Lower leg skin (tissue), 4 donors: ENCODE measurements at regions not wholly inside any gene's neighbourhood (a gene's known extent, or its start where the extent isn't known, plus 50 kb on each side); places are given as distances from the start of the nearest gene placed in this dataset.

Experiments
- DNase-seq, 2 donors: peaks; one replicate each; pipeline ENCODE4 v3.0.0-alpha.2; 2019; ENCODE audit warnings: low spot score in 2 of 2
- H3K4me3 ChIP-seq: fragments of 200-600 bp; sonication (generic); 2 replicates; pipeline ENCODE4 v1.5.1; 2017; ENCODE audit warnings: mild to moderate bottlenecking, low read depth; ENCODE audit not compliant: poor library complexity, severe bottlenecking
- POLR2A ChIP-seq, 2 donors: fragments of 450-650 bp; IDR thresholded peaks; one replicate each; pipeline ENCODE4 v1.6.1; 2016 to 2017; ENCODE audit warnings: antibody characterized with exemption in 2 of 2, mild to moderate bottlenecking in 1 of 2, moderate library complexity in 1 of 2
- WGBS, 2 donors: methylation state at CpG; one replicate each; pipeline ENCODE4 v1.1.5; 2018; 5-methylcytosine and 5-hydroxymethylcytosine counted together
- intact Hi-C: fragments of 100-400 bp; cut with DNase I; formaldehyde crosslinking; loops from one replicate; pipeline ENCODE4 v1.15.0; 2023; ENCODE audit warnings: low total_unique reads
- TF ChIP-seq, protein P1 (sequence below), 3 donors: fragments of 450-650 bp; IDR thresholded peaks; one replicate each; pipeline ENCODE4 v1.5.1; 2016; ENCODE audit warnings: antibody characterized with exemption in 3 of 3, mild to moderate bottlenecking in 3 of 3, moderate library complexity in 2 of 3

- intact Hi-C loops, result no loop called here
- WGBS, 2 donors, result 96 to 98% methylated on average over 2 of the region's 2 CpGs
- no peak for DNase-seq
- H3K4me3 ChIP-seq, result no peak overlapping the region
- TF ChIP-seq, protein P1, sequence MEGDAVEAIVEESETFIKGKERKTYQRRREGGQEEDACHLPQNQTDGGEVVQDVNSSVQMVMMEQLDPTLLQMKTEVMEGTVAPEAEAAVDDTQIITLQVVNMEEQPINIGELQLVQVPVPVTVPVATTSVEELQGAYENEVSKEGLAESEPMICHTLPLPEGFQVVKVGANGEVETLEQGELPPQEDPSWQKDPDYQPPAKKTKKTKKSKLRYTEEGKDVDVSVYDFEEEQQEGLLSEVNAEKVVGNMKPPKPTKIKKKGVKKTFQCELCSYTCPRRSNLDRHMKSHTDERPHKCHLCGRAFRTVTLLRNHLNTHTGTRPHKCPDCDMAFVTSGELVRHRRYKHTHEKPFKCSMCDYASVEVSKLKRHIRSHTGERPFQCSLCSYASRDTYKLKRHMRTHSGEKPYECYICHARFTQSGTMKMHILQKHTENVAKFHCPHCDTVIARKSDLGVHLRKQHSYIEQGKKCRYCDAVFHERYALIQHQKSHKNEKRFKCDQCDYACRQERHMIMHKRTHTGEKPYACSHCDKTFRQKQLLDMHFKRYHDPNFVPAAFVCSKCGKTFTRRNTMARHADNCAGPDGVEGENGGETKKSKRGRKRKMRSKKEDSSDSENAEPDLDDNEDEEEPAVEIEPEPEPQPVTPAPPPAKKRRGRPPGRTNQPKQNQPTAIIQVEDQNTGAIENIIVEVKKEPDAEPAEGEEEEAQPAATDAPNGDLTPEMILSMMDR (IDR thresholded peaks at IDR 0.05), result no peak
- no peak for TF ChIP-seq POLR2A (IDR thresholded peaks at IDR 0.05)
These were observed 142.9 kb upstream of the BACH2 start for GRCh38 chr6:90439586-90439985.

GRCh38 chr6:90436403-90436802 lies 139.8 kb upstream of the BACH2 start:
- no peak for DNase-seq
- 30 to 43% methylated on average over 1 of the region's 1 CpG for WGBS, 2 donors
- TF ChIP-seq, protein P1 (IDR thresholded peaks at IDR 0.05), result no peak
- TF ChIP-seq POLR2A (IDR thresholded peaks at IDR 0.05), result no peak
- intact Hi-C loops, result no loop called here
- H3K4me3 ChIP-seq, result no peak overlapping the region

DNA sequence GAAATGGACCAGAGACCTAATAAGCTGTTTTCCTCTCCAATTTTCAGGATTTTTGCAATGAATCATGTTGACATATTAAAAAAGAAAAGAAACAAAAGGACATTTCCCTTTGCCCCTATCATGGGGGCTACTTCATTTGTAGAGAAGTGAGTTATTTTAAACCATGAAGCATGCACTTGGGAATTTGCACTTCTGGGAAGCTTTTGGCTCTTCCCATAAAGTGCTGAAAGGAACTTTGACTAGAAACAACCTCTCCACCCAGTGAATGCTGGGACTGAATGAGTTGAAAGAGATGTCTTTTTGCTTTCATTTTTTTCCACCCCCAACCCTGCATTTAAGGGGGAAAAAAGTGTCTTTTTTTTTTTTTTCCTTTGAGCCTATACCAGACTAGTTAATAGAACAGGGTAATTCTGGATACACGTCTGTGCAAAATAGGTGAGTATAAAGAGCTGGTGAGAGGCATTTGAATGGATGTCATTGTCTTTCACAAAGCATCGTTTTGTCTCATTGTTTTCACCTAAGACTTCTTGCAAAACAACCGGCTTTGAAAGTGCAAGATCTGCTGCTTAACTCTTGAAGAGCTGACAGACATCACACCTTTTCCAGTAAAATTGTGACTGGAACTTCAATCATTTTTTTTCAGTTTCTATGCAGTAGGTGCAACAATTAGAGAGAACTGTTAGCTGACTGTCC lies 138.7 kb upstream of the BACH2 start:
- intact Hi-C loops, result no loop called here
- no peak for DNase-seq
- TF ChIP-seq, protein P1 (IDR thresholded peaks at IDR 0.05), result no peak
- TF ChIP-seq POLR2A (IDR thresholded peaks at IDR 0.05), result no peak
- no peak overlapping the region for H3K4me3 ChIP-seq
- WGBS, 2 donors, result 37 to 38% methylated on average over 3 of the region's 3 CpGs

- 88 to 100% methylated on average over 1 of the region's 1 CpG for WGBS, 2 donors
- DNase-seq, result no peak
These were observed 137.5 kb upstream of the BACH2 start for GRCh38 chr6:90434094-90434493.

DNA sequence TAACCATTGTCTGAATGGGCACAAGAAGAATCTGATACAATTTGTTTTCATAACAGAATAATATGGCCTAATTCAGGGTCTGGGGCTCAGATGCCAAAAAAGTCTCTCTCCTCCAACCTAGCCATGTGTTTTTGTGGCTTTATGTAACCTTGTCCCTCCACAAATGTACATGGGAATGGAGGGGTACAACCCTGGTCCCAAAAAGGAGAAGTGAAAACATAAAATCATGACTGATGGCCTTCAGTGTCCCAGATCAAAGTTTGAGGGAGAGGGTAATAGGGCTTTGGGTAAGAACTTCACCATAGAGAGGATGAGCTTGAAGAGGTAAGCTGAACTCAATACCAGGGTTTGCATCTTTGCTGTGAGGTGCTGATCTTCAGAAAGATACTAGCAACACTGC lies 136.3 kb upstream of the BACH2 start:
- DNase-seq, result no peak
- intact Hi-C loops, result no loop called here

More at GRCh38 chr6:90434094-90434493, 137.5 kb upstream of the BACH2 start:
- intact Hi-C loops, result no loop called here
- TF ChIP-seq, protein P1 (IDR thresholded peaks at IDR 0.05), result no peak
- TF ChIP-seq POLR2A (IDR thresholded peaks at IDR 0.05), result no peak
- H3K4me3 ChIP-seq, result no peak overlapping the region

More for the DNA sequence above, 136.3 kb upstream of the BACH2 start:
- H3K4me3 ChIP-seq, result no peak overlapping the region
- TF ChIP-seq, protein P1 (IDR thresholded peaks at IDR 0.05), result no peak
- TF ChIP-seq POLR2A (IDR thresholded peaks at IDR 0.05), result no peak
